ENCODE measurements at regions not wholly inside any gene's neighbourhood (a gene's known extent, or its start where the extent isn't known, plus 50 kb on each side); places are given as distances from the start of the nearest gene placed in this dataset.
"Not testable (repeated sequence)": the region's sequence is repeated elsewhere in the genome, so short reads cannot be mapped to it uniquely, and the experiment has no call there.

- DNase-seq (ENCODE audit: low read depth) = no peak
Observed at GRCh38 chr2:11993749-11994148, 247.3 kb downstream of the LPIN1 start.

GRCh38 chr2:11995456-11995855 lies 249.0 kb downstream of the LPIN1 start:
- DNase-seq (ENCODE audit: low read depth) = no peak

- no peak for DNase-seq (ENCODE audit: low read depth)
Observed at GRCh38 chr2:11996618-11997017, 250.2 kb downstream of the LPIN1 start.

- no peak for DNase-seq (ENCODE audit: low read depth)
Observed at GRCh38 chr2:11997142-11997541, 250.7 kb downstream of the LPIN1 start.

- DNase-seq (ENCODE audit: low read depth) = no peak
Observed at GRCh38 chr2:11998218-11998617, 251.8 kb downstream of the LPIN1 start.

- no peak for DNase-seq (ENCODE audit: low read depth)
Observed at GRCh38 chr2:11998626-11999378, 252.4 kb downstream of the LPIN1 start.

- no peak for DNase-seq (ENCODE audit: low read depth)
Observed at GRCh38 chr2:12001621-12002020, 255.2 kb downstream of the LPIN1 start.

GRCh38 chr2:12002215-12002614 lies 255.8 kb downstream of the LPIN1 start:
- DNase-seq (ENCODE audit: low read depth) = no peak

GRCh38 chr2:12004713-12005112 lies 258.3 kb downstream of the LPIN1 start:
- DNase-seq (ENCODE audit: low read depth) = no peak

- DNase-seq (ENCODE audit: low read depth) = no peak
Observed at GRCh38 chr2:12005886-12006681, 259.7 kb downstream of the LPIN1 start.

GRCh38 chr2:12006850-12007249 lies 260.4 kb downstream of the LPIN1 start:
- DNase-seq (ENCODE audit: low read depth) = no peak

GRCh38 chr2:12007282-12007681 lies 260.9 kb downstream of the LPIN1 start:
- no peak for DNase-seq (ENCODE audit: low read depth)

- no peak for DNase-seq (ENCODE audit: low read depth)
Observed at GRCh38 chr2:12008425-12009061, 262.1 kb downstream of the LPIN1 start.

GRCh38 chr2:12009323-12009905 lies 263.0 kb downstream of the LPIN1 start:
- no peak for DNase-seq (ENCODE audit: low read depth)

- DNase-seq (ENCODE audit: low read depth) = no peak
Observed at GRCh38 chr2:12010059-12010458, 263.6 kb downstream of the LPIN1 start.

GRCh38 chr2:12010779-12011178 lies 264.3 kb downstream of the LPIN1 start:
- no peak for DNase-seq (ENCODE audit: low read depth)

GRCh38 chr2:12014088-12014960 lies 267.9 kb downstream of the LPIN1 start:
- DNase-seq (ENCODE audit: low read depth) = peak; percentile 63

- no peak for DNase-seq (ENCODE audit: low read depth)
Observed at GRCh38 chr2:12017499-12018157, 271.2 kb downstream of the LPIN1 start.

- not testable (repeated sequence) for DNase-seq (ENCODE audit: low read depth)
Observed at GRCh38 chr2:12018726-12019125, 272.3 kb downstream of the LPIN1 start.

GRCh38 chr2:12020833-12021469 lies 274.5 kb downstream of the LPIN1 start:
- no peak for DNase-seq (ENCODE audit: low read depth)
